ENCODE measurements at regions not wholly inside any gene's neighbourhood (a gene's known extent, or its start where the extent isn't known, plus 50 kb on each side); places are given as distances from the start of the nearest gene placed in this dataset.

- no peak for TF ChIP-seq PBX3 (IDR thresholded peaks at IDR 0.05)
- no peak for TF ChIP-seq HDAC2 (IDR thresholded peaks at IDR 0.05)
- no peak for TF ChIP-seq MYC (IDR thresholded peaks at IDR 0.05; ENCODE audit: borderline replicate concordance, low read length)
- TF ChIP-seq CBX8 (IDR thresholded peaks at IDR 0.05), result no peak
- TF ChIP-seq CTCF (IDR thresholded peaks at IDR 0.05), result no peak
- no peak for TF ChIP-seq MAZ (IDR thresholded peaks at IDR 0.05; ENCODE audit: borderline replicate concordance, low read depth, low read length)
- no peak for TF ChIP-seq USF2 (IDR thresholded peaks at IDR 0.05)
- TF ChIP-seq ELK1 (IDR thresholded peaks at IDR 0.05; ENCODE audit: low read depth, low read length), result no peak
- no peak for TF ChIP-seq POLR2A (IDR thresholded peaks at IDR 0.05; ENCODE audit: low read length)
- TF ChIP-seq HEYL (CRISPR knock-in tag; IDR thresholded peaks at IDR 0.05), result no peak
Observed at GRCh38 chr7:17244786-17245185, 53.7 kb upstream of the AHR start.
